NCI-H187 (cell line): ENCODE measurements at regions not wholly inside any gene's neighbourhood (a gene's known extent, or its start where the extent isn't known, plus 50 kb on each side); places are given as distances from the start of the nearest gene placed in this dataset.

Experiments used
- DNase-seq, 2 experiments: peaks; one replicate each; lab custom pipeline; 2025; lab: John Stamatoyannopoulos, UW

DNA sequence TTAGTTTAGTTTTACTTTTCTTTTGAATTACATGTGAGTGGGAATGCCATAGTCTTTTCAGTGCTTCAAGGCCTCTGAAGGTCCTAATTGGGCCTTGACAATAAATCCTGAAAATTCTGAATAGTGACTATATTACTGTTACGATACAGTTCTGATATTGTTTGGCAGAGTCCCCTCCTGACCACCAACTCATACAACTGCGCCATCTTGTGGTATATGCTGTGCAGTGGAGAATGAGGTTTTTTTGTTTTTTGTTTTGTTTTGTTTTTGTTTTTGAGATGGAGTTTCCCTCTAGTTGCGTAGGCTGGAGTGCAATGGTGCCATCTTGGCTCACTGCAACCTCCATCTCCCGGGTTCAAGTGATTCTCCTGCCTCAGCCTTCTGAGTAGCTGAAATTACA, 56.6 kb upstream of the CHRDL1 start:
- no peak for DNase-seq

DNA sequence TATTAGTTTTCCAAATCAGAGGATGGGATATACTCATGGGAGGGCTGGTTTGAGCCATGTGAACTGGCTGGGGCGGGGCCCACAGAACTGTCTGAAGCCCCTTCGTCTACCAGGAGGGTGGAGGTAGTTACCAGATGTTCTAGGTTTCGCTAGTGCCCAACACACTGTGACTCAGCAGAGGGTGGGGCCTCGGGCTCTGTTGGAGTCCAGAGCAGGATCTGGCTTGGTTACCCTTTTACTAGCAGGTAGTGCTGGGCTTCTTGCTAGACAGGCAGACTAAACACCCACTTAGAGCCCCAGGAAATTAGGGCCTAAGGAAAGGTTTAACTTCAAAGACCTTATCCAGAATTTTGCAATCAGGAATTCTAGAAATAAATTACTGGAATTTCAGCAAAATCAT, 56.2 kb upstream of the CHRDL1 start:
- no peak for DNase-seq

DNA sequence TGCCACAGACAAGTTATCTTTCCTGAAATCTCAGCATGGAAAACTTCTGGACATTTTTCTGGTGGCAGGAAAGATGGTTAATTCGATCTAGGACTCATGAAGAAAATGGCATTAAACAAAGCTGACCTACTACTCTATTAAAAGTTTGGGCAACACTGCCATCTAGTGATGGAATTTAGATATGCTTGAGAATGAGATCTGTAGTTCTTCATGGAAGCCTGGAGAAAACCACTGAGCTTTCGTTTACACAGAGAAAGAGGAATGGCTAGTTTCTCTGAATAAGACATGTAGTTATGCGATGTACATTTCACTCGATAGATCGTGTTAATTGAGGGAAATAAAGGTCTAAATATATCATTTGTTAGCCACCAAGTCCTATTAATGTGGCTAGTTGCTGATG, 51.7 kb upstream of the CHRDL1 start:
- DNase-seq, result peak; percentile 11 to 33

DNA sequence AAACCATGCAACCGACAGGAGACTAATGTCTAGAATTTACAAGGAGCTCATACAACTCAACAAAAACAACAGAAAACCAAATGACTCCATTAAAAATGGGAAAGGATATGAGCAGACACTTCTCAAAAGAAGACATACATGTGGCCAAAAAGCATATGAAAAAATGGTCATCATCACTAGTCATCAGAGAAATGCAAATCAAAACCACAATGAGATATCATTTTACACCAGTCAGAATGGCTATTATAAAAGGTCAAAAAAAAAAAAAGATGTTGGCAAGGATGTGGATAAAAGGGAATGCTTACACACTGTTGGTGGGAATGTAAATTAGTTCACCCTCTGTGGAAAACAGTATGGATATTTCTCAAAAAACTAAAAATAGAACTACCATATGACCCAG, 50.5 kb upstream of the CHRDL1 start:
- DNase-seq, result no peak
